Upper lobe of left lung (tissue), 4 donors: ENCODE measurements at regions not wholly inside any gene's neighbourhood (a gene's known extent, or its start where the extent isn't known, plus 50 kb on each side); places are given as distances from the start of the nearest gene placed in this dataset.

ENCODE experiments used
- POLR2A ChIP-seq, 4 donors: fragments of 450-650 bp; IDR thresholded peaks; one replicate each; pipeline ENCODE4 v1.5.1; 2016 to 2017; ENCODE audit warnings: antibody characterized with exemption in 4 of 4, mild to moderate bottlenecking in 2 of 4
- POLR2AphosphoS5 ChIP-seq, 2 donors: sonication (generic); formaldehyde crosslinking; IDR thresholded peaks; one replicate each; pipeline ENCODE4 v1.5.1; 2017; ENCODE audit warnings: antibody characterized with exemption in 2 of 2
- TF ChIP-seq, protein P1 (sequence below), 6 experiments: fragments of 450-650 bp in 4 of 6; fragments of 200-600 bp in 2 of 6; sonication (generic) in 2 of 6; IDR thresholded peaks; one replicate each; pipeline ENCODE4 v1.5.1; 2016 to 2019; ENCODE audit warnings: antibody characterized with exemption in 6 of 6

DNA sequence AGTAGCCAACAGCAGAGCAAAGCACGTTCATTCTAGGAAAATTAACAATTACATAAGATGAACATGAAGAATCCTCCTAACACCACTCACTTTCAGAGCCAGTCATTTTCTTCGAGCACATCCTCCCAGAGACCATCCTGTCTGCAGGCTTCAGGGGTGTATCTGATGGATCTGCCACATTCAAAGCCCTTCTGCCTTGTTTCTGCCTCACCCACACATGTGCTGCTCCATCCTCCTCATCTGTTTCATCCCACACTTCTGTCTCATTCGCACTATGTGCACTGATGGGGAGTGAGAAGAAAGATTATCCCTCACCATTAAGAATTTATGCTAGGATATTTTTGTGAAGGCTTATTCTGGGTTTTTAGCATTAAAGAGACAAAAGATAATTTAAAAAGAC lies 287.9 kb upstream of the PKDCC start:
- TF ChIP-seq, protein P1, sequence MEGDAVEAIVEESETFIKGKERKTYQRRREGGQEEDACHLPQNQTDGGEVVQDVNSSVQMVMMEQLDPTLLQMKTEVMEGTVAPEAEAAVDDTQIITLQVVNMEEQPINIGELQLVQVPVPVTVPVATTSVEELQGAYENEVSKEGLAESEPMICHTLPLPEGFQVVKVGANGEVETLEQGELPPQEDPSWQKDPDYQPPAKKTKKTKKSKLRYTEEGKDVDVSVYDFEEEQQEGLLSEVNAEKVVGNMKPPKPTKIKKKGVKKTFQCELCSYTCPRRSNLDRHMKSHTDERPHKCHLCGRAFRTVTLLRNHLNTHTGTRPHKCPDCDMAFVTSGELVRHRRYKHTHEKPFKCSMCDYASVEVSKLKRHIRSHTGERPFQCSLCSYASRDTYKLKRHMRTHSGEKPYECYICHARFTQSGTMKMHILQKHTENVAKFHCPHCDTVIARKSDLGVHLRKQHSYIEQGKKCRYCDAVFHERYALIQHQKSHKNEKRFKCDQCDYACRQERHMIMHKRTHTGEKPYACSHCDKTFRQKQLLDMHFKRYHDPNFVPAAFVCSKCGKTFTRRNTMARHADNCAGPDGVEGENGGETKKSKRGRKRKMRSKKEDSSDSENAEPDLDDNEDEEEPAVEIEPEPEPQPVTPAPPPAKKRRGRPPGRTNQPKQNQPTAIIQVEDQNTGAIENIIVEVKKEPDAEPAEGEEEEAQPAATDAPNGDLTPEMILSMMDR (IDR thresholded peaks at IDR 0.05) = no peak
- TF ChIP-seq POLR2A (IDR thresholded peaks at IDR 0.05) (no peak), POLR2AphosphoS5 (IDR thresholded peaks at IDR 0.05) (no peak)
